ENCODE measurements at regions not wholly inside any gene's neighbourhood (a gene's known extent, or its start where the extent isn't known, plus 50 kb on each side); places are given as distances from the start of the nearest gene placed in this dataset.
A peak's percentile ranks its signal among the peaks of the same experiment; 100 is the strongest.
"Not testable (repeated sequence)": the region's sequence is repeated elsewhere in the genome, so short reads cannot be mapped to it uniquely, and the experiment has no call there.

GRCh38 chr7:81297317-81297716 is 378.5 kb upstream of the SEMA3C start:
- no peak overlapping the region for H3K27ac ChIP-seq (ENCODE audit: low read depth, low read length)
- no peaks in the 10 kb centered on the region for H3K36me3 ChIP-seq (ENCODE audit: insufficient read depth, low read length)
- H3K36me3 Mint-ChIP-seq: no peaks in the 10 kb centered on the region
- intact Hi-C loops (cut with micrococcal nuclease): no loop called here
- CTCF ChIA-PET (ENCODE audit: partially characterized antibody): no interaction called here
- H3K4me1 ChIP-seq (ENCODE audit: insufficient read depth, low read length): no peaks in the 10 kb centered on the region
- H3K27me3 Mint-ChIP-seq: no peaks in the 10 kb centered on the region
- H3K4me3 ChIP-seq (ENCODE audit: low read length in 2 of 2): no peak overlapping the region
- no peaks in the 10 kb centered on the region for H3K27me3 ChIP-seq (ENCODE audit: insufficient read depth, low read length)
- POLR2A ChIA-PET (ENCODE audit: partially characterized antibody): no interaction called here
- no peak for DNase-seq
- H3K27ac Mint-ChIP-seq: no peak overlapping the region
- no peaks in the 10 kb centered on the region for H3K9me3 ChIP-seq (ENCODE audit: control insufficient read depth in 1 of 2, low read length in 2 of 2)
- no peaks in the 10 kb centered on the region for H3K4me1 Mint-ChIP-seq
- no peak overlapping the region for H3K4me3 Mint-ChIP-seq
- peaks cover 0 to 20% (median 5%) of the 10 kb centered on the region in 8 donors for H3K9me3 Mint-ChIP-seq

- Histone ChIP-seq H3K9me3 (ENCODE audit: control insufficient read depth in 1 of 2, low read length in 2 of 2) (no peaks in the 10 kb centered on the region), H3K27me3 (ENCODE audit: insufficient read depth, low read length) (no peaks in the 10 kb centered on the region), H3K4me3 (ENCODE audit: low read length in 2 of 2) (no peak overlapping the region), H3K36me3 (ENCODE audit: insufficient read depth, low read length) (no peaks in the 10 kb centered on the region), H3K4me1 (ENCODE audit: insufficient read depth, low read length) (no peaks in the 10 kb centered on the region), H3K27ac (ENCODE audit: low read depth, low read length) (no peak overlapping the region)
- no peaks in the 10 kb centered on the region for H3K36me3 Mint-ChIP-seq
- no peaks in the 10 kb centered on the region for H3K27me3 Mint-ChIP-seq
- intact Hi-C loops (cut with micrococcal nuclease): no loop called here
- POLR2A ChIA-PET (ENCODE audit: partially characterized antibody): no interaction called here
- CTCF ChIA-PET (ENCODE audit: partially characterized antibody): no interaction called here
- no peak overlapping the region for H3K4me3 Mint-ChIP-seq
- H3K9me3 Mint-ChIP-seq: peaks cover 0 to 18% (median 6%) of the 10 kb centered on the region in 8 donors
- H3K4me1 Mint-ChIP-seq: no peaks in the 10 kb centered on the region
- H3K27ac Mint-ChIP-seq: no peak overlapping the region
- DNase-seq: no peak
These were observed 377.9 kb upstream of the SEMA3C start for GRCh38 chr7:81296726-81297125.

- Histone ChIP-seq H3K36me3 (ENCODE audit: insufficient read depth, low read length) (no peaks in the 10 kb centered on the region), H3K9me3 (ENCODE audit: control insufficient read depth in 1 of 2, low read length in 2 of 2) (no peaks in the 10 kb centered on the region), H3K27ac (ENCODE audit: low read depth, low read length) (no peak overlapping the region), H3K4me3 (ENCODE audit: low read length in 2 of 2) (no peak overlapping the region), H3K27me3 (ENCODE audit: insufficient read depth, low read length) (no peaks in the 10 kb centered on the region), H3K4me1 (ENCODE audit: insufficient read depth, low read length) (no peaks in the 10 kb centered on the region)
- no peaks in the 10 kb centered on the region for H3K27me3 Mint-ChIP-seq
- intact Hi-C loops (cut with micrococcal nuclease): no loop called here
- no peak overlapping the region for H3K4me3 Mint-ChIP-seq
- H3K27ac Mint-ChIP-seq: no peak overlapping the region
- DNase-seq: no peak
- no peaks in the 10 kb centered on the region for H3K4me1 Mint-ChIP-seq
- ChIA-PET CTCF (ENCODE audit: partially characterized antibody) (no interaction called here), POLR2A (ENCODE audit: partially characterized antibody) (no interaction called here)
- H3K36me3 Mint-ChIP-seq: no peaks in the 10 kb centered on the region
- peaks cover 2 to 15% (median 8%) of the 10 kb centered on the region in 8 donors for H3K9me3 Mint-ChIP-seq
These were observed 376.2 kb upstream of the SEMA3C start for GRCh38 chr7:81294897-81295515.

- ChIA-PET CTCF (ENCODE audit: partially characterized antibody) (no interaction called here), POLR2A (ENCODE audit: partially characterized antibody) (no interaction called here)
- Mint-ChIP-seq H3K4me1 (no peaks in the 10 kb centered on the region), H3K36me3 (no peaks in the 10 kb centered on the region), H3K27ac (no peak overlapping the region), H3K4me3 (no peak overlapping the region), H3K9me3 (peaks cover 2 to 14% (median 11%) of the 10 kb centered on the region in 8 donors), H3K27me3 (no peaks in the 10 kb centered on the region)
- DNase-seq: no peak
- Histone ChIP-seq H3K4me1 (ENCODE audit: insufficient read depth, low read length) (no peaks in the 10 kb centered on the region), H3K4me3 (ENCODE audit: low read length in 2 of 2) (no peak overlapping the region), H3K27ac (ENCODE audit: low read depth, low read length) (no peak overlapping the region), H3K36me3 (ENCODE audit: insufficient read depth, low read length) (no peaks in the 10 kb centered on the region), H3K9me3 (ENCODE audit: control insufficient read depth in 1 of 2, low read length in 2 of 2) (no peaks in the 10 kb centered on the region), H3K27me3 (ENCODE audit: insufficient read depth, low read length) (no peaks in the 10 kb centered on the region)
- intact Hi-C loops (cut with micrococcal nuclease): no loop called here
These were observed 375.0 kb upstream of the SEMA3C start for GRCh38 chr7:81293806-81294205.

- H3K36me3 Mint-ChIP-seq, H3K27me3 Mint-ChIP-seq, DNase-seq: not testable (repeated sequence)
These were observed 367.9 kb upstream of the SEMA3C start for GRCh38 chr7:81286754-81287153.

GRCh38 chr7:81285142-81285871 is 366.5 kb upstream of the SEMA3C start:
- Histone ChIP-seq H3K27ac (ENCODE audit: low read depth, low read length) (no peak overlapping the region), H3K27me3 (ENCODE audit: insufficient read depth, low read length) (no peaks in the 10 kb centered on the region), H3K4me1 (ENCODE audit: insufficient read depth, low read length) (no peaks in the 10 kb centered on the region), H3K9me3 (ENCODE audit: control insufficient read depth in 1 of 2, low read length in 2 of 2) (no peaks in the 10 kb centered on the region), H3K36me3 (ENCODE audit: insufficient read depth, low read length) (no peaks in the 10 kb centered on the region), H3K4me3 (ENCODE audit: low read length in 2 of 2) (no peak overlapping the region)
- ChIA-PET POLR2A (ENCODE audit: partially characterized antibody) (no interaction called here), CTCF (ENCODE audit: partially characterized antibody) (no interaction called here)
- DNase-seq: no peak
- no peaks in the 10 kb centered on the region for H3K36me3 Mint-ChIP-seq
- H3K4me3 Mint-ChIP-seq: no peak overlapping the region
- no peaks in the 10 kb centered on the region for H3K27me3 Mint-ChIP-seq
- peaks cover 2 to 19% (median 11%) of the 10 kb centered on the region in 8 donors for H3K9me3 Mint-ChIP-seq
- intact Hi-C loops (cut with micrococcal nuclease): no loop called here
- no peaks in the 10 kb centered on the region for H3K4me1 Mint-ChIP-seq
- no peak overlapping the region for H3K27ac Mint-ChIP-seq

More at GRCh38 chr7:81286754-81287153, 367.9 kb upstream of the SEMA3C start:
- H3K4me1 Mint-ChIP-seq; CTCF ChIA-PET (ENCODE audit: partially characterized antibody); H3K27me3 ChIP-seq (ENCODE audit: insufficient read depth, low read length); H3K4me3 ChIP-seq (ENCODE audit: low read length in 2 of 2); H3K9me3 ChIP-seq (ENCODE audit: control insufficient read depth in 1 of 2, low read length in 2 of 2); H3K4me3 Mint-ChIP-seq; H3K4me1 ChIP-seq (ENCODE audit: insufficient read depth, low read length); H3K27ac ChIP-seq (ENCODE audit: low read depth, low read length); intact Hi-C loops (cut with micrococcal nuclease); H3K36me3 ChIP-seq (ENCODE audit: insufficient read depth, low read length); POLR2A ChIA-PET (ENCODE audit: partially characterized antibody): not testable (repeated sequence)
- peaks cover 2 to 22% (median 8%) of the 10 kb centered on the region in 8 donors for H3K9me3 Mint-ChIP-seq
- H3K27ac Mint-ChIP-seq: peak overlapping the region in 1 of 7 donors; percentile 23

- H3K27ac Mint-ChIP-seq: no peak overlapping the region
- no peaks in the 10 kb centered on the region for H3K4me1 ChIP-seq (ENCODE audit: insufficient read depth, low read length)
- no peak overlapping the region for H3K4me3 ChIP-seq (ENCODE audit: low read length in 2 of 2)
- no peak overlapping the region for H3K4me3 Mint-ChIP-seq
- ChIA-PET POLR2A (ENCODE audit: partially characterized antibody) (no interaction called here), CTCF (ENCODE audit: partially characterized antibody) (no interaction called here)
- no peaks in the 10 kb centered on the region for H3K4me1 Mint-ChIP-seq
- H3K36me3 Mint-ChIP-seq: no peaks in the 10 kb centered on the region
- H3K27me3 ChIP-seq (ENCODE audit: insufficient read depth, low read length): no peaks in the 10 kb centered on the region
- H3K27me3 Mint-ChIP-seq: no peaks in the 10 kb centered on the region
- H3K9me3 ChIP-seq (ENCODE audit: control insufficient read depth in 1 of 2, low read length in 2 of 2): no peaks in the 10 kb centered on the region
- intact Hi-C loops (cut with micrococcal nuclease): no loop called here
- H3K9me3 Mint-ChIP-seq: peaks cover 0 to 20% (median 10%) of the 10 kb centered on the region in 8 donors
- DNase-seq: no peak
- no peak overlapping the region for H3K27ac ChIP-seq (ENCODE audit: low read depth, low read length)
- no peaks in the 10 kb centered on the region for H3K36me3 ChIP-seq (ENCODE audit: insufficient read depth, low read length)
These were observed 365.7 kb upstream of the SEMA3C start for GRCh38 chr7:81284576-81284975.

Data from CD4-positive, alpha-beta memory T cell (primary cell).